HG02571 (cell line): ENCODE measurements at regions not wholly inside any gene's neighbourhood (a gene's known extent, or its start where the extent isn't known, plus 50 kb on each side); places are given as distances from the start of the nearest gene placed in this dataset.
A peak's percentile ranks its signal among the peaks of the same experiment; 100 is the strongest.

ENCODE experiments used
- ATAC-seq: cut with Tn5 transposase; IDR thresholded peaks from one replicate; pipeline ENCODE4 v1.9.1; 2021; ENCODE audit warnings: mild to moderate bottlenecking, moderate library complexity; ENCODE audit not compliant: unreplicated experiment

DNA sequence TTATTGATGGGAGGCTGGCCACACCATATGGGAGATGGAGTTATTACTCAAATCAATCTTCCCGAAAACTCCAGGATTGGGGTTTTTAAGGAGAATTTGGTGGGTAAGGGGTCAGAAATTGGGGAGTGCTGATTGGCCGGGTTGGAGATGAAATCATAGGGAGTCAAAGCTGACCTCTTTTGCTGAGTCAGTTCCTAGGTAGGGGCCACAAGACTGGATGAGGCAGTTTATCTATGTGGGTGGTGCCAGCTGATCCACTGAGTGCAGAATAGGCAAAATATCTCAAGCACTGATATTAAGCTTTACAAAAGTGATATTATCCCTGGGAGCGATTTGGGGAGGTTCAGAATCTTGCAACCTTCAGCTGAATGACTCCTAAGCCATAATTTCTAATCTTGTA lies 75.7 kb upstream of the CLINT1 start:
- no peak for ATAC-seq

DNA sequence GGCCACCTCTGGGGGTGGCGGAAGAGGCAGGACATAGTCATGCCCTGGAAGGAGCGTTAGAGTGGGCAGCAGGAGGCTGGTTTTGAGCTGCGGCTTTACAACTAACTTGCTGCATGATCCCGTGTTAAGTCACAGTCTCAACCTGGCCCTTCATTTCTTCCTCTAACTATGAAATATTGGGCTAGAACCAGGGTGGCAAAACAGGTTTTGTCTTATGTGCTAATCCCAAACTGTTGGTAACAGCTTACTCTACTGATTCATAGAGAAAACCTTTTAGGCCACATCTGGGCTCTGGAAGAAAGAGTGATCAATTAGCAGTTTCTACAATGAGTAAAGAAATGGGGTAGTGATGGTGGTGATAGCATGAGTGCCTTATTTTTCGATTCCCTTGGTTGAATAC lies 74.1 kb upstream of the CLINT1 start:
- ATAC-seq = no peak

DNA sequence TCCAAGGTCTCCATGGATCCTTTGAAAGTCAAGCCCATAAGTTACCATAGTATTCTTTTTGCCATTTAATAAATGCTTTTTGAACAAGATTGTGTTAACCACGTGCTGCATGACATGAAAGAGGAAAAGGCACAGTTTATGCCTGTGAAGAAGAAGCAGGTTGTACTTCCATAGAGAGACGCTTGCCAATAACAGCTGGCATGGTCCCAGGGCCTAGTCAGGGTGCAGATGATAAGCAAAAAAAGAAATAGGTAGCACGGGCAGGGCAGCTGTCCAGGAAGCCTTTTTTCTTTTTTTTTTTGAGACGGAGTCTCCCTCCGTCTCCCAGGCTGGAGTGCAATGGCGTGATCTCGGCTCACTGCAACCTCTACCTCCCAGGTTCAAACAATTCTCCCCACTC lies 71.8 kb upstream of the CLINT1 start:
- ATAC-seq = no peak

DNA sequence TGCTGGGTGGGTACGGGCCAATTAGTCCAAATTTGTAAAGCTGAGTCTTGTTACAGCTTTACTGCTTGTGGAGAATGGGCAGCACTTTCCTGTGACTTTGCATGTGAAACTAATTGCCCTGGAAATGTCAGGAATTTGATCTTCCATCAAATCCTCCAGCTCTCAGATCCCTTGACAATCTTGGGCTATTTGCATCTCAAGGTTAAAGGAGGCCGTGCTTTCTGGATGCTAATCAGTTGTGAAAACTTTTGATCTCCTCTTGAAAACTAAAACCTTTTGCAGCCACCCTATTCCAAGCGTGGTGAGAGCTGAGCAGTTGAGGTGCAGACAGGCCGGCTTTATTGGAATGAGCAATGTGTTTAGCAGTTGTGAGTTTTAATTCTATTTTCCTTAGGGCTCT lies 68.0 kb upstream of the CLINT1 start:
- ATAC-seq = no peak

DNA sequence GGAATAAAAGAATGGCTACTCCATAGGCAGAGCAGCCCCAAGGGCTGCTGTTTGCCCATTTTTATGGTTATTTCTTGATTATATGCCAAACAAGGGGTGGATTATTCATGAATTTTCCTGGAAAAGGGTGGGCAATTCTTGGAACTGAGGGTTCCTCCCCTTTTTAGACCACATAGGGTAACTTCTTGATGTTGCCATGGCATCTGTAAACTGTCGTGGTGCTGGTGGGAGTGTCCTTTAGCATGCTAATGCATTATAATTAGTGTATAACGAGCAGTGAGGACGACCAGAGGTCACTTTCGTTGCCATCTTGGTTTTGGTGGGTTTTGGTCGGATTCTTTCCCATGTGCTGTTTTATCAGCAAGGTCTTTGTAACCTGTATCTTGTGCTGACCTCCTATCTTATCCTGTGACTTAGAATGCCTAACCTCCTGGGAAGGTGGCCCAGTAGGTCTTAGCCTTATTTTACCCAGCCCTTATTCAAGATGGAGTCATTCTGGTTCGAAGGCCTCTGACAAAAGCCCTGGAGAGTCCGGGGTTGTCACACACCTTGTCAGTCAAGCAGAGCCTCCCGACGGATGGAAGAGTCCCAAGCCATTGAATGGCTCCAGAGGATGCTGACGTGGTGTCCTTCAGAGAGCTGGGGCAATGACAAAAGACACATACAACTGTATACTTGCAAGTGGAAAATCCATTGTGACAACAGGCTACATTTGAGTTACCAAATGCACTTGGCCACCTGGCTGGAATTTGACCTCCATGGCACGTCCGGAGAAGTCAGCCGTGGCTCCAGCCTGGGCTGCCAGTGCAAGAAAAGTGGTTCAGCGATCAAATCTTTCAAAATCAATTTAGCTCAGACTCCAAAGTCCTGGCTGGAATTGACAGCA lies 67.1 kb upstream of the CLINT1 start:
- no peak for ATAC-seq

DNA sequence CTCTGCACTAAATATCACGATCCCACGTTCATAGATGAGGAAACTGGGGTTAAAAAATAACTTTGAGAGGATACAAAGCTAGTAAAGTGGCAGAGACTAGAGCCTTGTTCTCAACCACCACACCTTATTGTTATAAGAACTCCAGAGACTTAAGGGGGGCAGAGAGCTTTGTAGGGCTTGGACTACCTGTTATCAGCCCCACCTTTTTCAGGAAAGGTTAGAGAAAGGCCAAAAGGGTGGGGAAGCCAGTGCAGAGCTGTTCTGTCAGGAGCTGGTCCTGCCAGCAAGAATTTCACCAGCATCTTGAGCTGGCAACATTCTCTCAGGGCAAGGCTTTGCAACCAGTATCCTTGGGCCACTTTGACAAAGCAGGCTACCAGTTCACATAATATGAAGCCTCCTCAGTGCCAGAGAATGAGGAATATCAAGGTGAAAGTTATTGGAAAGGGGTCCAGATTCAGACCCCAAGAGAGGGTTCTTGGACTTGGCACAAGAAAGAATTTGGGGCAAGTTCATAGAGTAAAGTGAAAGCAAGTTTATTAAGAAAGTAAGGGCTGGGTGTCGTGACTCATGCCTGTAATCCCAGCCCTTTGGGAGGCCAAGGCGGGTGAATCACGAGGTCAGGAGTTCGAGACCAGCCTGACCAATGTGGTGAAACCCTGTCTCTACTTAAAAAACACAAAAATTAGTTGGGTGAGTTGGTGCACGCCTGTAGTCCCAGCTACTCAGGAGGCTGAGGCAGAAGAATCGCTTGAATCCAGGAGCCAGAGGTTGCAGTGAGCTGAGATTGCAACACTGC lies 66.2 kb upstream of the CLINT1 start:
- ATAC-seq = no peak

DNA sequence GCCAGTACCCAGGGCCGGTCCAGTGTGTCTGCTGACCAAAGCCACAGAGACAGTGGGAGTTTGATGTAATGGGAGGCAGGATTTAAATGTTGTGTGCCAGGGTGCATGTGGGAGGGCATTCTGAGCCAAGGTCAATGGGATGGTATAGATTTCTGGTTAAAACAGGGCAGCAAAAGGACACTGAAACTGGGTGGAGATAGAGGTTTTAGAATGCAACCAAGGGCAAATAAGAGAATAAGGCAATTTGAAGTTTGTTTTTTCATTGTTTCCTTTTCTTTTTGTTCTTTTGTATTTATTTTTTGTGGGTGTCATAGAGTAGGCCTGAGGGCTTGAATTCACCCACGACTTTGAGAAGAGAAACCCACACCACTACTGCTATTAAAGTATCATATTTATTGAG lies 65.5 kb upstream of the CLINT1 start:
- ATAC-seq = no peak

DNA sequence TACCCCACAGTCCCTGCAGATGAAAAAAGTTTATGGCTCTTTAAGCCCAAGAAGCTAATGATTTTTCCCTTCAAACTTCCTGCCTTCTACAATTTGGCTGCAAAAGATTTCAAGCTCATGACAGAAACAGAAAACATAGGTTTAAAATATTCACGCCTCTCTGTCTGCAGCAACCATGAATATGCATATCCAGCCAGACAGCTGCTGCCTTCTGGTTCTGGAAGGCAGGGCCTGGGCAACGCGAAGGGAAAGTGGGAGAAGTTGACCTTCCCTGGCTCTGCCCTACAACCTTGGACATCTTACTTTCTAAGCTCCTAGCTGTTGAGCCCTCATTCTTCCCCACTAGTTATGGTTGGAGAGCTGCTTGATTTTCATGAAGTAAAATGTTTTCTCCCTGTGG lies 64.8 kb upstream of the CLINT1 start:
- no peak for ATAC-seq

DNA sequence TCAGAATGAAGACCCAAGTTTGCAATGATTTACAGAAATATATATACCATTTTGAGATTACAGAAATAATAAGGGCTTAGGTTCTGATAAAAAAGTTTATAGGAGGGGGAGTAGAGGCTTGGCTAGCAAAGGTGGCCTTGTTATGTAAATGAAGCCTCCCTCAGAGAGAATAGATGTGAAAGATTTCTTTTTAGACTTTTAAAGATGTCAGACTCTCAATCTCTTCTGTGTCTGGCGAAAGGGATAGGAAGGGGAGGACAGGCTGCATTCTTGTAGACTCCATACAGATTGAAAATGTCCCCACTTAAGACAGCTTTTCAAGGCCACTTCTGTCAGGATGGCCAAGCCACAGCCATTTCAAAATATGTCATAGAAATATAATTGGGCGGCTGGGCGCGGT lies 63.1 kb upstream of the CLINT1 start:
- no peak for ATAC-seq

DNA sequence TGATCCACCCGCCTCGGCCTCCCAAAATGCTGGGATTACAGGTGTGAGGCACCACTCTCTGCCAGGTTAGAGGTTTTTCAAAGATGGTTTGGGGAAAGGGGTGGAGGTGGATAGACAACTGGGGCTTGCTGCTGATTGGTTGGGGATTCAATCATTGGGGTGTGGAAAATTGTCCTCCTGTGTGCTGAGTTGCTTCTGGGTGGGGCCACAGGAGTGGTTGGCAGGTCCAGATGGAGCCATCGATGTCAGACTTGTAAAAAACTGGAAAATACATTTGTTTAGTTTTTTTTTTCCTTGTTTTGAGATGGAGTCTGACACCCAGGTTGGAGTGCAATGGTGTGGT lies 61.9 kb upstream of the CLINT1 start:
- no peak for ATAC-seq

DNA sequence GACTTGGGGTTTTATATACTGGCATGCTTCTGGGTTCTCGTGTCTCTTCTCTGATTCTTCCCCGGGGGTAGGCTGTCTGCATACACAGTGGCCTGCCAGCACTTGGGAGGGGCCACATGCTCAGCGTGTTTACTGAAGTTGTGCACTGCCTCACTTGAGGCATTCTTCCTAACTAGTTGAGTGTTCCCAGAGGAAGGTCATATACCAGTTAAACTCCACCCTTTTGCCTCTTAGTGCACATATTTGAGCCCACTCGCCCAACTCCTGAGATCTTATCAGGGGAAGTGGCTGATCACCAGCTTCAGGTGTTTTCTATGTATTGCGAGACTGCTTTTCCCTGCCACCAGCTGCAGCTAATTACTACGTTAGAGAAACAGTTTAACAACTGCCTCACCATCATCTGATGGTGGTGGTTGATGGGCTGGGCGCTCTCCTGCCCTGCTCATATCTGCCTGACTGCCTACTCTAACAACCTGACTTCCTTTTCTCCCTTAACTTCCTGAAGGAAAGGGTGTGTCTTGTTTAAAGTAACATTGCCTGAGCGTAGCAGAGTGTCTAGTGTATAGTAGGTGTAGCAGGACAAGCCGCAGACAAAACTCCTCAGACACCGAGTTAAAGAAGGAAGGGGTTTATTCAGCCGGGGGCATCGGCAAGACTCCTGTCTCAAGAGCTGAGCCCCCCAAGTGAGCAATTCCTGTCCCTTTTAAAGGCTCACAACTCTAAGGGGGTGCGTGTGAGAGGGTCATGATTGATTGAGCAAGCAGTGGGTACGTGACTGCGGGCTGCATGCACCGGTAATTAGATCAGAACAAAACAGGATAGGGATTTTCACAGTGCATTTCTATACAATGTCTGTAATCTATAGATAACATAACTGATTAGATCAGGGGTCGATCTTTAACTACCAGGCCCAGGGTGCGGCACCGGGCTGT lies 60.1 kb upstream of the CLINT1 start:
- no peak for ATAC-seq

DNA sequence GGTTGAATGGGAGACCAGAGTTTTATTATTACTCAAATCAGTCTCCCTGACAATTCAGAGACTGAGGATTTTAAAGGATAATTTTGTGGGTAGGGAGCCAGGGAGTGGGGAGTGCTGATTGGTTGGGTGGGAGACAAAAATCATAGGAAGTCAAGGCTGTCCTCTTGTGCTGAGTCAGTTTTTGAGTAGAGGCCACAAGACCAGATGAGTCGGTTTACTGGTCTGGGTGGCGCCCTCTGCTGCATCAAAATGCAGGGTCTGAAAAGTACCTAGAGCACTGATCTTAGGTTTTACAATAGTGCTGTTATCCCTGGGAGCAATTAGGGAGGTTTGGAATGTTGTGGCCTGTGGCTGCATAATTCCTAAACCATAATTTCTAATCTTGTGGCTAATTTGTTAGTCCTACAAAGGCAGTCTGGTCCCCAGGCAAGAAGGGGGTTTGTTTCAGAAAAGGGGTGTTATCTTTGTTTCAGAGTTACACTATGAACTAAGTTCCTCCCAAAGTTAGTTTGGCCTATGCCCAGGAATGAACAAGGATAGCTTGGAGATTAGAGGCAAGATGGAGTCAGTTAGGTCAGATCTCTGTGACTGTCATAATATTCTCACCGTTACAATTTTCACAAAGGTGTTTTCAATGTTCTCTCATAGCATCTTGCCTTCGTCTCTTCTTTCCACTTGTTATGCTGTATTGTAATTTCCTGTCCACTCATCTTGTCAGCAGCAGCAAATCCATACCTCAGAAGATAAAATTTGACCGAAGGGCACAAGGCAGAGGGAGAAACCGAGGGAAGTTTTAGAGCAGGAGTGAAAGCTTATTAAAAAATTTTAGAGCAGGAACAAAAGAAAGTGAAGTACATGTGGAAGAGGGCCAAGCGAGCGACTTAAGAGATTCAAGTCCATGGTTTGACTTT lies 59.2 kb upstream of the CLINT1 start:
- no peak for ATAC-seq

DNA sequence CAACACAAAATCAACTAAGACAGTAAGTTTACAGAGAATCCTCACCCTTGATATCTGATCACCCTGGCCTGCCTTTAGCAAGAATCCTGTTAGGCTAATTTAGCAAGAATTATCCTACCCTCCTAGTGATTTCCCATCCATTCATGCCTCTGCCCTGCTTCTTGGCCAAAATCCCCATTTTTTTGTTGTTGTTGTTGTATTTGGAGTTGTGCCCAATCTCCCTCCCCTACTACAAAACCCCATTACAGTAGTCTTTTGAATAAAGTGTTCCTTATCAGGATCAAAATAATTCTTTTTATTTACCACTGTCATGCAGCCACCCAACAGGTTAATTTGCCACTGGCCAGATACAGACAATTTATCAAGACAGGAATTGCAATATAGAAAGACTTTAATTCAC lies 58.5 kb upstream of the CLINT1 start:
- ATAC-seq = no peak

DNA sequence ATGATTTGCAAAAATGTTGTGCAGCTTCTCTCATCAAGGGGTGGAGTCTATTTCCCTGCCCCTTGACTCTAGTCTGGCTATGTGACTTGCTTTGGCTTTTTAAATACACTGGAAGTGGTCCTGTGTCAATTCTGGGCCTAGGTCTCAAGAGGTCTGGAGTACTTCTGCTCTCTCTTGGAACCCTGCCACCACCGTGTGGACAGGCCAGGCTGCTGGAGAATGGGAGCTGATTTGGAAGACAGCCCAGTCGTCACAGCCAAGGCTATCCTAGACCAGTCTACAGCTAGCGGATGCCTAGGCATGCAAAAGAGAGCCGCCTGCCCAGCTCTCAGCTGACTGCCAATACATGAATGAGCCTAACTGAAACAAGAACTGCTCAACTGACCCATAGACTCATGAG lies 56.7 kb upstream of the CLINT1 start:
- ATAC-seq = no peak

DNA sequence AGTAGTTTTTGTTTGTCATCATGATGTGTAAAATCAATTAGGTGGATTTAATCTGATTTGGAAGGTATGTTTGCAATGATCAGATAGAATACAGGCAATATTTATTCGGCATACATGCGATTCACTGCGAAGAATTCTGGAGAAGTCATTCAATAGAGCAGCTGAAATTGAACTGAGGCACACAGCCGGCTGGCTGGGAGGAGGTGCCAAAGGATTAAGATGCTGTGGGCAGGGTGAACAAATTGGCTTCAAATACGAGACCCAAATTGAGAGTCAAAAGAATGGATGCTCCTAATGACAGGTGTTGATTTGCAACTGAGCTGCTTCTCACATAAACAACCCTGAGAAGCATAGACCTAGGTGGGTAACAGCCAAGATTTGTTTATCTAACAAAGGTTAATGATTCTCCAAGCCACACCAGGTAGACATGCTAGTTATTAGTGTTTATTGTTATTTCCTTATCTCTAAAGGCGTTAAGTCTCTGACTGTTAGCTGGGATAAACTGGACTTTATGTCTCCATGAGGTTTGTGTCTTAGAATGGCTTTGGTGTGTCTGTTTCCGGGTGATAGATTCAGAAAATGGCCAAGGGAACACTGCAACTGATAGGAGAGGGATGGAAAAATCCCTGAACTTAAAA lies 55.3 kb upstream of the CLINT1 start:
- no peak for ATAC-seq

DNA sequence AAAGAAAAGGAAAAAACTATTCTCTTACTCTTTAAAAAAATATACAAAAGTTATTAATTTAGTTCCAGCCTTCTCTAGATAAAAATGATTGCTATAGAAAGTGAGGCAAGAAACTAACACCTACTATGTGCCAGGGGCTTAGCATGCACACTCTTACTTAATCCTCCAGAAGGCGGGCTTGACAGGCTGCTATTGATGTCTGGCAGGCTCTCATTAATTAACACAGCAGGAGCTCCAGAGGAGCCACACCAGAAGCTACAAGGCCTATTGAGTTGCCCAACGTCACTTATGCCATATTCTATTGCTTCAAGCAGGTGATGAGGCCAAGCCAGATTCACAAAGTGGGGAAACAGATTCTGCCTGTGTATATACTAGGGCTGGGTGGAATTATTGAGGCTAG lies 54.6 kb upstream of the CLINT1 start:
- ATAC-seq = no peak

DNA sequence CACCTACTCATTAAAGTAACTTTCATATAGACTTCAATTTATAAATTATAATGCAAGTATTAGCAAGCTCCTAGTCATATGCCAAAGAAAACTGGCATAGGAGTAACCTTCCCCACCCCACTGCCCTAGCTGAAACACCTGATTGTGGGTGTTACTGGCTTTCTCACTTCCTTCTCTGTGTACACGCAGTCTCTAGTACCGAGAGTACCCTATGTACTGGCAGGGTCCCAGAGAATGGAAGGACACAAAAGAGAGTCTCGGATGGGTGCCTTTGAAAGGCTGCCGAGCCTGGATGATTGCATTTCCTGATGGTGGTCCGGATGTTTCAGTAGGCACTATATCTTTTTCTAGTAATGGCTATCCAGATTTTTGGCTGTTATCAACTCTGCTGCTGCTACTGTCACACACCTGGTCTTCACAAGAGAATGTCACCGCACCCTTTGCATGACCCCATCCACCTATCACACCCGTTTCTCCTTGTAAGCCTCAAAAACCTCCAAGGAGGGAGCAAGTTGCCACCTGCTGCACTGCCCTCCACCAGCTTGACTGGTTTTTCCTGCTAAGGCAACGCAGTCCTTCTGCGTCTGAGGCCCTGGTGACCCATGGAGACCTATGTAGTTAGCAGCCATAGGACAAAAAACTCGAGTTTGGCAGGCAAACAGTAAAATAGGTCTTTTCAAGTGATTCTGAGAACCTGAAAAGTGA lies 53.8 kb upstream of the CLINT1 start:
- peak; percentile 96 for ATAC-seq

DNA sequence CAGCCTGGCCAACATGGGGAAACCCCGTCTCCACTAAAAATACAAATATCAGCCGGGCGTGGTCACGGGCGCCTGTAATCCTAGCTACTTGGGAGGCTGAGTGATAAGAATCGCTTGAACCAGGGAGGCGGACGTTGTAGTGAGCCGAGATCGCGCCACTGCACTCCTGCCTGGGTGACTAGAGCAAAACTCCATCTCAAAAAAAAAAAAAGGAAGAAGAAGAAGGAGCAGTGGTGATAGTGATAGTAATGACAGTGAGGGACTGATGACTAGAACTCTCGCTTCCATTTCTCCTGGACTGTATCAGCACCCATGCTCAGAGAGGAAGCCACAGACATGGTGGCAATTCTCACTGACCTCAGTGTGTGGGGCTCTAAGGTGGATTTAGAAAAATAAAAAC lies 52.6 kb upstream of the CLINT1 start:
- no peak for ATAC-seq
